ENCODE measurements at regions not wholly inside any gene's neighbourhood (a gene's known extent, or its start where the extent isn't known, plus 50 kb on each side); places are given as distances from the start of the nearest gene placed in this dataset.

GRCh38 chr7:65746398-65746669, 126.5 kb upstream of the VKORC1L1 start:
- TF ChIP-seq CTCF (IDR thresholded peaks at IDR 0.05; ENCODE audit: poor library complexity) (no peak), EZH2 (IDR thresholded peaks at IDR 0.05; ENCODE audit: borderline replicate concordance) (no peak), EZH2phosphoT487 (IDR thresholded peaks at IDR 0.05; ENCODE audit: low read depth, severe bottlenecking, unreplicated experiment) (no peak)
